ENCODE measurements at regions not wholly inside any gene's neighbourhood (a gene's known extent, or its start where the extent isn't known, plus 50 kb on each side); places are given as distances from the start of the nearest gene placed in this dataset.

GRCh38 chr12:89983622-89984021 is 275.0 kb upstream of the ATP2B1 start:
- no peaks in the 10 kb centered on the region for H3K9me3 ChIP-seq (ENCODE audit: insufficient read depth, low read length, severe bottlenecking)
- H3K27ac ChIP-seq (ENCODE audit: low read length), result no peak overlapping the region
- H3K4me3 ChIP-seq (ENCODE audit: low read depth in 1 of 2, low read length in 2 of 2), result no peak overlapping the region
- ATAC-seq (ENCODE audit: insufficient read depth, low read depth) (no peak), DNase-seq (no peak)
- no peaks in the 10 kb centered on the region for H3K4me1 ChIP-seq (ENCODE audit: insufficient read depth, low read length)
- no peaks in the 10 kb centered on the region for H4K20me1 ChIP-seq (ENCODE audit: insufficient read depth, low read length)
- H3K36me3 ChIP-seq (ENCODE audit: insufficient read depth, low read length), result no peaks in the 10 kb centered on the region
- no peak overlapping the region for H3K9ac ChIP-seq (ENCODE audit: low read depth, low read length)
- H3K27me3 ChIP-seq (ENCODE audit: insufficient read depth, low read length, poor library complexity), result no peaks in the 10 kb centered on the region
- no peak overlapping the region for H3K4me2 ChIP-seq (ENCODE audit: insufficient read depth, low read length)
- TF ChIP-seq, protein P1, sequence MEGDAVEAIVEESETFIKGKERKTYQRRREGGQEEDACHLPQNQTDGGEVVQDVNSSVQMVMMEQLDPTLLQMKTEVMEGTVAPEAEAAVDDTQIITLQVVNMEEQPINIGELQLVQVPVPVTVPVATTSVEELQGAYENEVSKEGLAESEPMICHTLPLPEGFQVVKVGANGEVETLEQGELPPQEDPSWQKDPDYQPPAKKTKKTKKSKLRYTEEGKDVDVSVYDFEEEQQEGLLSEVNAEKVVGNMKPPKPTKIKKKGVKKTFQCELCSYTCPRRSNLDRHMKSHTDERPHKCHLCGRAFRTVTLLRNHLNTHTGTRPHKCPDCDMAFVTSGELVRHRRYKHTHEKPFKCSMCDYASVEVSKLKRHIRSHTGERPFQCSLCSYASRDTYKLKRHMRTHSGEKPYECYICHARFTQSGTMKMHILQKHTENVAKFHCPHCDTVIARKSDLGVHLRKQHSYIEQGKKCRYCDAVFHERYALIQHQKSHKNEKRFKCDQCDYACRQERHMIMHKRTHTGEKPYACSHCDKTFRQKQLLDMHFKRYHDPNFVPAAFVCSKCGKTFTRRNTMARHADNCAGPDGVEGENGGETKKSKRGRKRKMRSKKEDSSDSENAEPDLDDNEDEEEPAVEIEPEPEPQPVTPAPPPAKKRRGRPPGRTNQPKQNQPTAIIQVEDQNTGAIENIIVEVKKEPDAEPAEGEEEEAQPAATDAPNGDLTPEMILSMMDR (IDR thresholded peaks at IDR 0.05; ENCODE audit: borderline replicate concordance, extremely low read depth, low read length, poor library complexity, severe bottlenecking), result no peak
- no peak for TF ChIP-seq EZH2 (IDR thresholded peaks at IDR 0.05; ENCODE audit: borderline replicate concordance, low read depth, low read length, severe bottlenecking)
- no peak overlapping the region for H2AFZ ChIP-seq (ENCODE audit: low read depth, low read length)
- no peaks in the 10 kb centered on the region for H3K79me2 ChIP-seq (ENCODE audit: insufficient read depth, low read length)

GRCh38 chr12:89980236-89980635 is 271.6 kb upstream of the ATP2B1 start:
- Histone ChIP-seq H3K4me3 (ENCODE audit: low read depth in 1 of 2, low read length in 2 of 2) (no peak overlapping the region), H3K4me1 (ENCODE audit: insufficient read depth, low read length) (no peaks in the 10 kb centered on the region), H3K4me2 (ENCODE audit: insufficient read depth, low read length) (no peak overlapping the region), H3K79me2 (ENCODE audit: insufficient read depth, low read length) (no peaks in the 10 kb centered on the region), H3K36me3 (ENCODE audit: insufficient read depth, low read length) (no peaks in the 10 kb centered on the region), H4K20me1 (ENCODE audit: insufficient read depth, low read length) (no peaks in the 10 kb centered on the region), H3K27ac (ENCODE audit: low read length) (no peak overlapping the region), H3K9ac (ENCODE audit: low read depth, low read length) (no peak overlapping the region), H2AFZ (ENCODE audit: low read depth, low read length) (no peak overlapping the region), H3K9me3 (ENCODE audit: insufficient read depth, low read length, severe bottlenecking) (no peaks in the 10 kb centered on the region), H3K27me3 (ENCODE audit: insufficient read depth, low read length, poor library complexity) (no peaks in the 10 kb centered on the region)
- DNase-seq (no peak), ATAC-seq (ENCODE audit: insufficient read depth, low read depth) (no peak)
- TF ChIP-seq, protein P1 (IDR thresholded peaks at IDR 0.05; ENCODE audit: borderline replicate concordance, extremely low read depth, low read length, poor library complexity, severe bottlenecking), result no peak
- TF ChIP-seq EZH2 (IDR thresholded peaks at IDR 0.05; ENCODE audit: borderline replicate concordance, low read depth, low read length, severe bottlenecking), result no peak

- ATAC-seq (ENCODE audit: insufficient read depth, low read depth) (no peak), DNase-seq (no peak)
- Histone ChIP-seq H3K27ac (ENCODE audit: low read length) (no peak overlapping the region), H3K4me3 (ENCODE audit: low read depth in 1 of 2, low read length in 2 of 2) (no peak overlapping the region), H4K20me1 (ENCODE audit: insufficient read depth, low read length) (no peaks in the 10 kb centered on the region), H3K4me2 (ENCODE audit: insufficient read depth, low read length) (no peak overlapping the region), H3K9ac (ENCODE audit: low read depth, low read length) (no peak overlapping the region), H3K36me3 (ENCODE audit: insufficient read depth, low read length) (no peaks in the 10 kb centered on the region), H3K9me3 (ENCODE audit: insufficient read depth, low read length, severe bottlenecking) (no peaks in the 10 kb centered on the region), H3K4me1 (ENCODE audit: insufficient read depth, low read length) (no peaks in the 10 kb centered on the region), H3K27me3 (ENCODE audit: insufficient read depth, low read length, poor library complexity) (no peaks in the 10 kb centered on the region), H3K79me2 (ENCODE audit: insufficient read depth, low read length) (no peaks in the 10 kb centered on the region), H2AFZ (ENCODE audit: low read depth, low read length) (no peak overlapping the region)
- TF ChIP-seq, protein P1 (IDR thresholded peaks at IDR 0.05; ENCODE audit: borderline replicate concordance, extremely low read depth, low read length, poor library complexity, severe bottlenecking), result no peak
- no peak for TF ChIP-seq EZH2 (IDR thresholded peaks at IDR 0.05; ENCODE audit: borderline replicate concordance, low read depth, low read length, severe bottlenecking)
These were observed 268.9 kb upstream of the ATP2B1 start for GRCh38 chr12:89977405-89978085.
